GM19351 (cell line): ENCODE measurements at regions not wholly inside any gene's neighbourhood (a gene's known extent, or its start where the extent isn't known, plus 50 kb on each side); places are given as distances from the start of the nearest gene placed in this dataset.

Experiments
- ATAC-seq: cut with Tn5 transposase; IDR thresholded peaks from one replicate; pipeline ENCODE4 v1.9.1; 2021; ENCODE audit warnings: mild to moderate bottlenecking, moderate library complexity; ENCODE audit not compliant: unreplicated experiment

GRCh38 chr2:225735844-225736243 lies 336.3 kb downstream of the NYAP2 start:
- no peak for ATAC-seq

- no peak for ATAC-seq
Measured at GRCh38 chr2:225725726-225726125, 326.2 kb downstream of the NYAP2 start.
